ENCODE measurements at regions not wholly inside any gene's neighbourhood (a gene's known extent, or its start where the extent isn't known, plus 50 kb on each side); places are given as distances from the start of the nearest gene placed in this dataset.

DNA sequence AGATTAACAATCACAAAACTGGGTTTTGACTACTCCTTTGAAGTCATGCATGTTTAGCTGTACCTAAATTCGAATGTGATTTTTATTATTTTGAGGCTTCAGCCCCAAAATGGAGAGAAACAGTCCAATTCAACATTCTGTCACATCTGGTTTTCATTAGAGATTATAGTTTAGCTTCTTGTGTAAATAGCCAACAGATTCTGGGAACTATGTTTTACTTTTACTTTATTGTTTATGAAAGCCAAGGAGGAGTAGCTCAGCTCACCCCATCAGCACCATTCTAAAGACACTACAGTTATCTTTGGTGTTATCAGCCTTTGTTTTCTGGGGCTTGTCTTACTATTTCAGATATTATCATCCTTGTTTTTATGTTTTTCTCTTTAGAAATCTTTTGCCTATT lies 465.0 kb upstream of the CWC22 start:
- Histone ChIP-seq H3K4me2 (ENCODE audit: low read length) (no peak overlapping the region), H3K27ac (ENCODE audit: low read depth, low read length) (no peak overlapping the region), H2AFZ (ENCODE audit: low read depth, low read length, poor library complexity, severe bottlenecking) (no peak overlapping the region), H3K9ac (ENCODE audit: low read length) (no peak overlapping the region), H4K20me1 (ENCODE audit: insufficient read depth) (no peaks in the 10 kb centered on the region), H3K79me2 (ENCODE audit: insufficient read depth, low read length) (no peaks in the 10 kb centered on the region), H3K4me1 (ENCODE audit: control insufficient read depth in 1 of 2, insufficient read depth in 2 of 2, low read length in 2 of 2) (no peaks in the 10 kb centered on the region), H3K4me3 (replicated peaks in 1 of 2; ENCODE audit: low read depth in 1 of 2, low read length in 2 of 2) (no peak overlapping the region), H3K9me3 (ENCODE audit: control insufficient read depth in 1 of 2, insufficient read depth in 1 of 2, low read depth in 1 of 2, low read length in 2 of 2) (no peaks in the 10 kb centered on the region), H3K36me3 (ENCODE audit: control insufficient read depth in 1 of 2, insufficient read depth in 2 of 2, low read length in 2 of 2) (no peaks in the 10 kb centered on the region), H3K9me2 (ENCODE audit: insufficient read depth) (no peaks in the 10 kb centered on the region), H3K27me3 (ENCODE audit: insufficient read depth, low read length) (no peaks in the 10 kb centered on the region)
- no peak for ATAC-seq
- ChIA-PET RAD21 (ENCODE audit: low non-redundant PET in 1 of 2, low total read pairs in 2 of 2, uncharacterized antibody in 2 of 2, unreplicated experiment in 2 of 2) (no interaction called here), POLR2A (no interaction called here), CTCF (no interaction called here)
- intact Hi-C loops (cut with micrococcal nuclease), result no loop called here
- BruUV-seq (replicated peaks), result no TSS peak
- DNase-seq (ENCODE audit: low read depth, low spot score), result no peak
- TF ChIP-seq JUND (IDR thresholded peaks at IDR 0.05), result no peak
- no peak for TF ChIP-seq SP1 (IDR thresholded peaks at IDR 0.05; ENCODE audit: low read depth)
- TF ChIP-seq, protein P1, sequence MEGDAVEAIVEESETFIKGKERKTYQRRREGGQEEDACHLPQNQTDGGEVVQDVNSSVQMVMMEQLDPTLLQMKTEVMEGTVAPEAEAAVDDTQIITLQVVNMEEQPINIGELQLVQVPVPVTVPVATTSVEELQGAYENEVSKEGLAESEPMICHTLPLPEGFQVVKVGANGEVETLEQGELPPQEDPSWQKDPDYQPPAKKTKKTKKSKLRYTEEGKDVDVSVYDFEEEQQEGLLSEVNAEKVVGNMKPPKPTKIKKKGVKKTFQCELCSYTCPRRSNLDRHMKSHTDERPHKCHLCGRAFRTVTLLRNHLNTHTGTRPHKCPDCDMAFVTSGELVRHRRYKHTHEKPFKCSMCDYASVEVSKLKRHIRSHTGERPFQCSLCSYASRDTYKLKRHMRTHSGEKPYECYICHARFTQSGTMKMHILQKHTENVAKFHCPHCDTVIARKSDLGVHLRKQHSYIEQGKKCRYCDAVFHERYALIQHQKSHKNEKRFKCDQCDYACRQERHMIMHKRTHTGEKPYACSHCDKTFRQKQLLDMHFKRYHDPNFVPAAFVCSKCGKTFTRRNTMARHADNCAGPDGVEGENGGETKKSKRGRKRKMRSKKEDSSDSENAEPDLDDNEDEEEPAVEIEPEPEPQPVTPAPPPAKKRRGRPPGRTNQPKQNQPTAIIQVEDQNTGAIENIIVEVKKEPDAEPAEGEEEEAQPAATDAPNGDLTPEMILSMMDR (IDR thresholded peaks at IDR 0.05 in 2 of 3, conservative IDR thresholded peaks at IDR 0.05 in 1 of 3; ENCODE audit: borderline replicate concordance in 1 of 3, insufficient read depth in 1 of 3, low read depth in 2 of 3, low read length in 2 of 3), result no peak
- TF ChIP-seq, protein P2, sequence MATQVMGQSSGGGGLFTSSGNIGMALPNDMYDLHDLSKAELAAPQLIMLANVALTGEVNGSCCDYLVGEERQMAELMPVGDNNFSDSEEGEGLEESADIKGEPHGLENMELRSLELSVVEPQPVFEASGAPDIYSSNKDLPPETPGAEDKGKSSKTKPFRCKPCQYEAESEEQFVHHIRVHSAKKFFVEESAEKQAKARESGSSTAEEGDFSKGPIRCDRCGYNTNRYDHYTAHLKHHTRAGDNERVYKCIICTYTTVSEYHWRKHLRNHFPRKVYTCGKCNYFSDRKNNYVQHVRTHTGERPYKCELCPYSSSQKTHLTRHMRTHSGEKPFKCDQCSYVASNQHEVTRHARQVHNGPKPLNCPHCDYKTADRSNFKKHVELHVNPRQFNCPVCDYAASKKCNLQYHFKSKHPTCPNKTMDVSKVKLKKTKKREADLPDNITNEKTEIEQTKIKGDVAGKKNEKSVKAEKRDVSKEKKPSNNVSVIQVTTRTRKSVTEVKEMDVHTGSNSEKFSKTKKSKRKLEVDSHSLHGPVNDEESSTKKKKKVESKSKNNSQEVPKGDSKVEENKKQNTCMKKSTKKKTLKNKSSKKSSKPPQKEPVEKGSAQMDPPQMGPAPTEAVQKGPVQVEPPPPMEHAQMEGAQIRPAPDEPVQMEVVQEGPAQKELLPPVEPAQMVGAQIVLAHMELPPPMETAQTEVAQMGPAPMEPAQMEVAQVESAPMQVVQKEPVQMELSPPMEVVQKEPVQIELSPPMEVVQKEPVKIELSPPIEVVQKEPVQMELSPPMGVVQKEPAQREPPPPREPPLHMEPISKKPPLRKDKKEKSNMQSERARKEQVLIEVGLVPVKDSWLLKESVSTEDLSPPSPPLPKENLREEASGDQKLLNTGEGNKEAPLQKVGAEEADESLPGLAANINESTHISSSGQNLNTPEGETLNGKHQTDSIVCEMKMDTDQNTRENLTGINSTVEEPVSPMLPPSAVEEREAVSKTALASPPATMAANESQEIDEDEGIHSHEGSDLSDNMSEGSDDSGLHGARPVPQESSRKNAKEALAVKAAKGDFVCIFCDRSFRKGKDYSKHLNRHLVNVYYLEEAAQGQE (IDR thresholded peaks at IDR 0.05; ENCODE audit: low read depth), result no peak
- no peak for TF ChIP-seq EZH2 (IDR thresholded peaks at IDR 0.05)
- no peak for TF ChIP-seq EZH2phosphoT487 (IDR thresholded peaks at IDR 0.05; ENCODE audit: borderline replicate concordance)
- no peak for TF ChIP-seq ZNF274 (IDR thresholded peaks at IDR 0.05; ENCODE audit: low read depth, low read length)
- no peak for TF ChIP-seq RAD21 (IDR thresholded peaks at IDR 0.05; ENCODE audit: low read depth)
- TF ChIP-seq ELF1 (IDR thresholded peaks at IDR 0.05; ENCODE audit: borderline replicate concordance, low read depth), result no peak
- TF ChIP-seq, protein P3, sequence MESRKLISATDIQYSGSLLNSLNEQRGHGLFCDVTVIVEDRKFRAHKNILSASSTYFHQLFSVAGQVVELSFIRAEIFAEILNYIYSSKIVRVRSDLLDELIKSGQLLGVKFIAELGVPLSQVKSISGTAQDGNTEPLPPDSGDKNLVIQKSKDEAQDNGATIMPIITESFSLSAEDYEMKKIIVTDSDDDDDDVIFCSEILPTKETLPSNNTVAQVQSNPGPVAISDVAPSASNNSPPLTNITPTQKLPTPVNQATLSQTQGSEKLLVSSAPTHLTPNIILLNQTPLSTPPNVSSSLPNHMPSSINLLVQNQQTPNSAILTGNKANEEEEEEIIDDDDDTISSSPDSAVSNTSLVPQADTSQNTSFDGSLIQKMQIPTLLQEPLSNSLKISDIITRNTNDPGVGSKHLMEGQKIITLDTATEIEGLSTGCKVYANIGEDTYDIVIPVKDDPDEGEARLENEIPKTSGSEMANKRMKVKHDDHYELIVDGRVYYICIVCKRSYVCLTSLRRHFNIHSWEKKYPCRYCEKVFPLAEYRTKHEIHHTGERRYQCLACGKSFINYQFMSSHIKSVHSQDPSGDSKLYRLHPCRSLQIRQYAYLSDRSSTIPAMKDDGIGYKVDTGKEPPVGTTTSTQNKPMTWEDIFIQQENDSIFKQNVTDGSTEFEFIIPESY (IDR thresholded peaks at IDR 0.05; ENCODE audit: extremely low read depth, insufficient replicate concordance, low read length), result no peak
- TF ChIP-seq, protein P4, sequence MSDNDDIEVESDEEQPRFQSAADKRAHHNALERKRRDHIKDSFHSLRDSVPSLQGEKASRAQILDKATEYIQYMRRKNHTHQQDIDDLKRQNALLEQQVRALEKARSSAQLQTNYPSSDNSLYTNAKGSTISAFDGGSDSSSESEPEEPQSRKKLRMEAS (IDR thresholded peaks at IDR 0.05), result no peak
- no peak for TF ChIP-seq EGR1 (IDR thresholded peaks at IDR 0.05; ENCODE audit: low read depth)
- no peak for TF ChIP-seq CEBPB (IDR thresholded peaks at IDR 0.05; ENCODE audit: low read depth)
- TF ChIP-seq POLR2A (IDR thresholded peaks at IDR 0.05; ENCODE audit: borderline replicate concordance, extremely low read depth, insufficient read depth, insufficient read length), result no peak
- no peak for TF ChIP-seq SRF (IDR thresholded peaks at IDR 0.05; ENCODE audit: low read depth)
- TF ChIP-seq TCF7L2 (IDR thresholded peaks at IDR 0.05; ENCODE audit: borderline replicate concordance, extremely low read depth, insufficient read depth, insufficient read length), result no peak
- no peak for TF ChIP-seq FOSL1 (IDR thresholded peaks at IDR 0.05; ENCODE audit: low read depth)
- TF ChIP-seq, protein P5, sequence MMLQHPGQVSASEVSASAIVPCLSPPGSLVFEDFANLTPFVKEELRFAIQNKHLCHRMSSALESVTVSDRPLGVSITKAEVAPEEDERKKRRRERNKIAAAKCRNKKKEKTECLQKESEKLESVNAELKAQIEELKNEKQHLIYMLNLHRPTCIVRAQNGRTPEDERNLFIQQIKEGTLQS (IDR thresholded peaks at IDR 0.05), result no peak
- TF ChIP-seq ZFX (IDR thresholded peaks at IDR 0.05), result no peak
